ENCODE measurements at regions not wholly inside any gene's neighbourhood (a gene's known extent, or its start where the extent isn't known, plus 50 kb on each side); places are given as distances from the start of the nearest gene placed in this dataset.

DNA sequence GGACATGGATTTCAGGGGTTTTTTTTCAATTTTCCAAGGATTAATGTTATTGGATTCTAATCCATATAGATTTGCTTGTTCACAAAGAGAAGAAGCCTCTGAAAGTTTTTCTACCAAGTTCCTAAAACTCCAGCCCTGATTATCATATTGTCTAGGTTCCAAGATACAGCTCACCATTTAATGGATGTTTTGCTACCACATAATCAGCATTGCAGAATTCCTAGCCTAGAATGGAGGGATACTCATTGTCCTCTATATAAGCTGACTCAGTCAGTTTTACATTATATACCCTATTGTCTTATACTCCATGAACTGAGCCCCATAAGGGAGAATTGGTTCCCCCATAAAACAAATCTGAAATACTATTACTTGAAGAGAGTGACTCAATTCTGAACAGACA lies 664.7 kb upstream of the FAM241A start:
- H3K27me3 ChIP-seq (ENCODE audit: control insufficient read depth in 1 of 2, insufficient read depth in 2 of 2, low read length in 2 of 2), result no peaks in the 10 kb centered on the region
- no peak overlapping the region for H3K27ac ChIP-seq (ENCODE audit: low read depth, low read length)
- no peak overlapping the region for H3K9ac ChIP-seq (ENCODE audit: low read depth in 1 of 2, low read length in 2 of 2)
- no peaks in the 10 kb centered on the region for H3K9me3 ChIP-seq (ENCODE audit: control insufficient read depth in 1 of 2, low read length in 2 of 2)
- H3K36me3 ChIP-seq (ENCODE audit: control insufficient read depth in 1 of 2, insufficient read depth in 2 of 2, low read length in 2 of 2), result no peaks in the 10 kb centered on the region
- no peaks in the 10 kb centered on the region for H3K4me1 ChIP-seq (ENCODE audit: control insufficient read depth in 1 of 2, insufficient read depth in 2 of 2, low read length in 2 of 2)
- H3K4me3 ChIP-seq (ENCODE audit: low read depth in 1 of 2, low read length in 2 of 2), result no peak overlapping the region

- Histone ChIP-seq H3K4me1 (ENCODE audit: control insufficient read depth in 1 of 2, insufficient read depth in 2 of 2, low read length in 2 of 2) (no peaks in the 10 kb centered on the region), H3K36me3 (ENCODE audit: control insufficient read depth in 1 of 2, insufficient read depth in 2 of 2, low read length in 2 of 2) (no peaks in the 10 kb centered on the region), H3K4me3 (ENCODE audit: low read depth in 1 of 2, low read length in 2 of 2) (no peak overlapping the region), H3K27ac (ENCODE audit: low read depth, low read length) (no peak overlapping the region), H3K27me3 (ENCODE audit: control insufficient read depth in 1 of 2, insufficient read depth in 2 of 2, low read length in 2 of 2) (no peaks in the 10 kb centered on the region), H3K9ac (ENCODE audit: low read depth in 1 of 2, low read length in 2 of 2) (no peak overlapping the region), H3K9me3 (ENCODE audit: control insufficient read depth in 1 of 2, low read length in 2 of 2) (no peaks in the 10 kb centered on the region)
Measured at GRCh38 chr4:111483375-111484169, 661.7 kb upstream of the FAM241A start.

- no peaks in the 10 kb centered on the region for H3K4me1 ChIP-seq (ENCODE audit: control insufficient read depth in 1 of 2, insufficient read depth in 2 of 2, low read length in 2 of 2)
- H3K9ac ChIP-seq (ENCODE audit: low read depth in 1 of 2, low read length in 2 of 2), result no peak overlapping the region
- H3K36me3 ChIP-seq (ENCODE audit: control insufficient read depth in 1 of 2, insufficient read depth in 2 of 2, low read length in 2 of 2), result no peaks in the 10 kb centered on the region
- H3K4me3 ChIP-seq (ENCODE audit: low read depth in 1 of 2, low read length in 2 of 2), result no peak overlapping the region
- H3K27me3 ChIP-seq (ENCODE audit: control insufficient read depth in 1 of 2, insufficient read depth in 2 of 2, low read length in 2 of 2), result no peaks in the 10 kb centered on the region
- H3K27ac ChIP-seq (ENCODE audit: low read depth, low read length), result no peak overlapping the region
- no peaks in the 10 kb centered on the region for H3K9me3 ChIP-seq (ENCODE audit: control insufficient read depth in 1 of 2, low read length in 2 of 2)
Measured at GRCh38 chr4:111492496-111492895, 652.8 kb upstream of the FAM241A start.

GRCh38 chr4:111494471-111494870 lies 650.8 kb upstream of the FAM241A start:
- Histone ChIP-seq H3K9me3 (ENCODE audit: control insufficient read depth in 1 of 2, low read length in 2 of 2) (no peaks in the 10 kb centered on the region), H3K4me1 (ENCODE audit: control insufficient read depth in 1 of 2, insufficient read depth in 2 of 2, low read length in 2 of 2) (no peaks in the 10 kb centered on the region), H3K9ac (ENCODE audit: low read depth in 1 of 2, low read length in 2 of 2) (no peak overlapping the region), H3K27me3 (ENCODE audit: control insufficient read depth in 1 of 2, insufficient read depth in 2 of 2, low read length in 2 of 2) (no peaks in the 10 kb centered on the region), H3K4me3 (ENCODE audit: low read depth in 1 of 2, low read length in 2 of 2) (no peak overlapping the region), H3K36me3 (ENCODE audit: control insufficient read depth in 1 of 2, insufficient read depth in 2 of 2, low read length in 2 of 2) (no peaks in the 10 kb centered on the region), H3K27ac (ENCODE audit: low read depth, low read length) (no peak overlapping the region)

DNA sequence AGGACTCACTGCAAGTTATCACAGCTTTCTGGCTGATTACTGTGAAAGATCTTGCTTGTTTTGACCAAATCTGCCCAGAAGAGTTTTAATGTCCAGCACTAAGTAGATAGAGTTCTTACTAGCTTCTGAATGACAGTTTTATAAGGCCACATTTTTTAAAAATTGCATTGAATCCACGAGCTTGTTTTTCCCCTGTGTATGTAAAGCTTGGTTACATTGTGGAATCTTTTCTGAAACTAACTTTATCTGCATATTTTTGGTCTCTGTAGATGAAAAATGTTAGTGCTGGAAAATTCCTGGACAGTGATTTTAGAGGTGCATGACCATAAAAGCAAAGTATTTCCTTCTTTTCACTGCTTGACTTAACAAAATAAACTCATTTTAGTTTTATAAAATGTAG lies 650.3 kb upstream of the FAM241A start:
- Histone ChIP-seq H3K27me3 (ENCODE audit: control insufficient read depth in 1 of 2, insufficient read depth in 2 of 2, low read length in 2 of 2) (no peaks in the 10 kb centered on the region), H3K9ac (ENCODE audit: low read depth in 1 of 2, low read length in 2 of 2) (no peak overlapping the region), H3K4me3 (ENCODE audit: low read depth in 1 of 2, low read length in 2 of 2) (no peak overlapping the region), H3K9me3 (ENCODE audit: control insufficient read depth in 1 of 2, low read length in 2 of 2) (no peaks in the 10 kb centered on the region), H3K36me3 (ENCODE audit: control insufficient read depth in 1 of 2, insufficient read depth in 2 of 2, low read length in 2 of 2) (no peaks in the 10 kb centered on the region), H3K27ac (ENCODE audit: low read depth, low read length) (no peak overlapping the region), H3K4me1 (ENCODE audit: control insufficient read depth in 1 of 2, insufficient read depth in 2 of 2, low read length in 2 of 2) (no peaks in the 10 kb centered on the region)

DNA sequence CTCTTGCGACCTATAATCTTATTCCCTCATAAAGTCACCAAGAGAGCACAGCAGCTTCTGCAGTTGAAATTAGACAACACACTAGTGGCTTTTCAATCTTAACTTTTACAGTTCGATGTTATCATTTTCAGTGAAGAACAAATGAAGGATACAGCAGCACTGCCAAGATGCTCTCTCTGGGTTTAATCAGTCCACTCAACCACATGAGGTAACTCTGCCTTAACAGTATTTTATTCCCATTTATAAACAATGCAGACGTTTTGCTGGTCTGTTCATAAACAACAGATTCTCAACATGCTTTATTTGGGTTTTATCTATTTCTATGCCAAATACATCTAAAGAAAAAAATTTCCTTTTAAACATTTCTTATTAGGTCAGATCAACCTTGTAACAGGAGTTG lies 646.0 kb upstream of the FAM241A start:
- H3K27me3 ChIP-seq (ENCODE audit: control insufficient read depth in 1 of 2, insufficient read depth in 2 of 2, low read length in 2 of 2), result no peaks in the 10 kb centered on the region
- no peak overlapping the region for H3K4me3 ChIP-seq (ENCODE audit: low read depth in 1 of 2, low read length in 2 of 2)
- no peaks in the 10 kb centered on the region for H3K4me1 ChIP-seq (ENCODE audit: control insufficient read depth in 1 of 2, insufficient read depth in 2 of 2, low read length in 2 of 2)
- no peak overlapping the region for H3K27ac ChIP-seq (ENCODE audit: low read depth, low read length)
- no peaks in the 10 kb centered on the region for H3K9me3 ChIP-seq (ENCODE audit: control insufficient read depth in 1 of 2, low read length in 2 of 2)
- H3K36me3 ChIP-seq (ENCODE audit: control insufficient read depth in 1 of 2, insufficient read depth in 2 of 2, low read length in 2 of 2), result no peaks in the 10 kb centered on the region
- no peak overlapping the region for H3K9ac ChIP-seq (ENCODE audit: low read depth in 1 of 2, low read length in 2 of 2)

- no peaks in the 10 kb centered on the region for H3K27me3 ChIP-seq (ENCODE audit: control insufficient read depth in 1 of 2, insufficient read depth in 2 of 2, low read length in 2 of 2)
- no peak overlapping the region for H3K27ac ChIP-seq (ENCODE audit: low read depth, low read length)
- no peak overlapping the region for H3K4me3 ChIP-seq (ENCODE audit: low read depth in 1 of 2, low read length in 2 of 2)
Measured at GRCh38 chr4:111499706-111500105, 645.5 kb upstream of the FAM241A start.

GRCh38 chr4:111500858-111501257 lies 644.4 kb upstream of the FAM241A start:
- Histone ChIP-seq H3K9ac (ENCODE audit: low read depth in 1 of 2, low read length in 2 of 2) (no peak overlapping the region), H3K27me3 (ENCODE audit: control insufficient read depth in 1 of 2, insufficient read depth in 2 of 2, low read length in 2 of 2) (no peaks in the 10 kb centered on the region), H3K36me3 (ENCODE audit: control insufficient read depth in 1 of 2, insufficient read depth in 2 of 2, low read length in 2 of 2) (no peaks in the 10 kb centered on the region), H3K4me3 (ENCODE audit: low read depth in 1 of 2, low read length in 2 of 2) (no peak overlapping the region), H3K9me3 (ENCODE audit: control insufficient read depth in 1 of 2, low read length in 2 of 2) (no peaks in the 10 kb centered on the region), H3K27ac (ENCODE audit: low read depth, low read length) (no peak overlapping the region), H3K4me1 (ENCODE audit: control insufficient read depth in 1 of 2, insufficient read depth in 2 of 2, low read length in 2 of 2) (no peaks in the 10 kb centered on the region)

More at GRCh38 chr4:111499706-111500105, 645.5 kb upstream of the FAM241A start:
- Histone ChIP-seq H3K9me3 (ENCODE audit: control insufficient read depth in 1 of 2, low read length in 2 of 2) (no peaks in the 10 kb centered on the region), H3K9ac (ENCODE audit: low read depth in 1 of 2, low read length in 2 of 2) (no peak overlapping the region), H3K4me1 (ENCODE audit: control insufficient read depth in 1 of 2, insufficient read depth in 2 of 2, low read length in 2 of 2) (no peaks in the 10 kb centered on the region), H3K36me3 (ENCODE audit: control insufficient read depth in 1 of 2, insufficient read depth in 2 of 2, low read length in 2 of 2) (no peaks in the 10 kb centered on the region)

- Histone ChIP-seq H3K9me3 (ENCODE audit: control insufficient read depth in 1 of 2, low read length in 2 of 2) (no peaks in the 10 kb centered on the region), H3K27me3 (ENCODE audit: control insufficient read depth in 1 of 2, insufficient read depth in 2 of 2, low read length in 2 of 2) (no peaks in the 10 kb centered on the region), H3K9ac (ENCODE audit: low read depth in 1 of 2, low read length in 2 of 2) (no peak overlapping the region), H3K36me3 (ENCODE audit: control insufficient read depth in 1 of 2, insufficient read depth in 2 of 2, low read length in 2 of 2) (no peaks in the 10 kb centered on the region), H3K4me3 (ENCODE audit: low read depth in 1 of 2, low read length in 2 of 2) (no peak overlapping the region), H3K4me1 (ENCODE audit: control insufficient read depth in 1 of 2, insufficient read depth in 2 of 2, low read length in 2 of 2) (no peaks in the 10 kb centered on the region), H3K27ac (ENCODE audit: low read depth, low read length) (no peak overlapping the region)
Measured at GRCh38 chr4:111501946-111502345, 643.3 kb upstream of the FAM241A start.

DNA sequence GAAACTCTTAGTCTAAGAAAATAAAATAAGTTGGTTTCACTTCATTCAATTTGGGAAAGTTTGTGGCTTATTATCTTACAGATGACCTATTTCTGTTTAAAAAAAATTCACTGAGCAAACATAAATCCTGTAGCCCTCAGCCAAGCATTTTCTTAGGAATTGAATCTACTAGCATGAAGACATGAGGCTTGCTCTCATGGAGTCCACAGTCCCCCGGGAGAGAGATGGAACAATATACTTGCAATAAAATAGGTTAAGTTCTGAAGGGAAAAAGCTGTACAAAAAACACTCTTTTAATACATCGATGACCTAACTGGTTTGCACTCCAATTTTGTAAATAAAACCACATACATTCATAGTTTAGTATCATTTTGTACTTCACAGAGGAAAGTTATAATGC lies 642.6 kb upstream of the FAM241A start:
- Histone ChIP-seq H3K27ac (ENCODE audit: low read depth, low read length) (no peak overlapping the region), H3K4me3 (ENCODE audit: low read depth in 1 of 2, low read length in 2 of 2) (no peak overlapping the region), H3K9me3 (ENCODE audit: control insufficient read depth in 1 of 2, low read length in 2 of 2) (no peaks in the 10 kb centered on the region), H3K36me3 (ENCODE audit: control insufficient read depth in 1 of 2, insufficient read depth in 2 of 2, low read length in 2 of 2) (no peaks in the 10 kb centered on the region), H3K27me3 (ENCODE audit: control insufficient read depth in 1 of 2, insufficient read depth in 2 of 2, low read length in 2 of 2) (no peaks in the 10 kb centered on the region), H3K4me1 (ENCODE audit: control insufficient read depth in 1 of 2, insufficient read depth in 2 of 2, low read length in 2 of 2) (no peaks in the 10 kb centered on the region), H3K9ac (ENCODE audit: low read depth in 1 of 2, low read length in 2 of 2) (no peak overlapping the region)

Data from duodenal mucosa (tissue), 2 donors.